Lower leg skin (tissue), 3 donors: ENCODE measurements at regions not wholly inside any gene's neighbourhood (a gene's known extent, or its start where the extent isn't known, plus 50 kb on each side); places are given as distances from the start of the nearest gene placed in this dataset.

Experiments used
- CTCF ChIP-seq, 3 donors: fragments of 450-650 bp; IDR thresholded peaks; one replicate each; pipeline ENCODE4 v1.5.1; 2016; ENCODE audit warnings: antibody characterized with exemption in 3 of 3, mild to moderate bottlenecking in 3 of 3, moderate library complexity in 2 of 3
- POLR2A ChIP-seq, 2 donors: fragments of 450-650 bp; IDR thresholded peaks; one replicate each; pipeline ENCODE4 v1.6.1; 2016 to 2017; ENCODE audit warnings: antibody characterized with exemption in 2 of 2, mild to moderate bottlenecking in 1 of 2, moderate library complexity in 1 of 2

DNA sequence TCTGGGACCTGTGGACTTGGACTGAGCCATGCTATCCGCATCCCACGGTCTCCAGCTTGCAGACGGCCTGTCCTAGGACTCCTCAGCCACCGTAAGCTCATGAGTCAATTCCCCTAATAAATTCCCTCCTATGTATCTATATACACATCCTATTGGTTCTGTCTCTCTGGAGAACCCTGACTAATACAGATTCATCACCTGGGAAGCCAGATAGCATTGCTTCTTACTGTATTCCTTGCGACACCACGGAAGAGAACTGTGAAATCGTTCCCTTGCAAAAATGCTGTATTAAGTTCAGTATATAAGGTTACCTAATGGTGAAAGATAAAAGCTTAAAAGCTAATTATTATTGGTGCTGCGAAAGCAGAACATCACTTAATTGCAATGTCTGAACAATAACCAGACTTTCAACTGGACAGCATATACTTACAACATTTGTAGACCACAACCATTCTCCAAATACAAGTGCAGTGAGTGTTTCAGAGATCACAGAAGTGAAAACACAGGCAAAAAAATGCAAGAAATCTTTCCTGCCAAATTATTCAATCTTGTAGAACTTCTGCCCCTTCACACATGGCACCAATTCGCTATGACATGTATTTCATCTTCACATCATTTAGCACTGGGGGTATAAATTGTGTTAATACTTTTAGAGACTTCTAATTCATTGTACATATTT is 352.9 kb downstream of the TXNL1 start:
- TF ChIP-seq CTCF (IDR thresholded peaks at IDR 0.05): no peak
- no peak for TF ChIP-seq POLR2A (IDR thresholded peaks at IDR 0.05)
